ENCODE measurements at regions not wholly inside any gene's neighbourhood (a gene's known extent, or its start where the extent isn't known, plus 50 kb on each side); places are given as distances from the start of the nearest gene placed in this dataset.

- TF ChIP-seq POLR2A (IDR thresholded peaks at IDR 0.05) (no peak), POLR2AphosphoS5 (IDR thresholded peaks at IDR 0.05; ENCODE audit: insufficient read depth in 1 of 2, low read depth in 1 of 2) (no peak)
- TF ChIP-seq, protein P1, sequence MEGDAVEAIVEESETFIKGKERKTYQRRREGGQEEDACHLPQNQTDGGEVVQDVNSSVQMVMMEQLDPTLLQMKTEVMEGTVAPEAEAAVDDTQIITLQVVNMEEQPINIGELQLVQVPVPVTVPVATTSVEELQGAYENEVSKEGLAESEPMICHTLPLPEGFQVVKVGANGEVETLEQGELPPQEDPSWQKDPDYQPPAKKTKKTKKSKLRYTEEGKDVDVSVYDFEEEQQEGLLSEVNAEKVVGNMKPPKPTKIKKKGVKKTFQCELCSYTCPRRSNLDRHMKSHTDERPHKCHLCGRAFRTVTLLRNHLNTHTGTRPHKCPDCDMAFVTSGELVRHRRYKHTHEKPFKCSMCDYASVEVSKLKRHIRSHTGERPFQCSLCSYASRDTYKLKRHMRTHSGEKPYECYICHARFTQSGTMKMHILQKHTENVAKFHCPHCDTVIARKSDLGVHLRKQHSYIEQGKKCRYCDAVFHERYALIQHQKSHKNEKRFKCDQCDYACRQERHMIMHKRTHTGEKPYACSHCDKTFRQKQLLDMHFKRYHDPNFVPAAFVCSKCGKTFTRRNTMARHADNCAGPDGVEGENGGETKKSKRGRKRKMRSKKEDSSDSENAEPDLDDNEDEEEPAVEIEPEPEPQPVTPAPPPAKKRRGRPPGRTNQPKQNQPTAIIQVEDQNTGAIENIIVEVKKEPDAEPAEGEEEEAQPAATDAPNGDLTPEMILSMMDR (IDR thresholded peaks at IDR 0.05): no peak
- no peak for DNase-seq (ENCODE audit: extremely low spot score in 2 of 2)
- intact Hi-C loops (cut with DNase I): no loop called here
- no peaks in the 10 kb centered on the region for H3K9me3 ChIP-seq
- H3K4me3 ChIP-seq: no peak overlapping the region
- no peak overlapping the region for H3K27ac ChIP-seq
- no peaks in the 10 kb centered on the region for H3K27me3 ChIP-seq
- H3K36me3 ChIP-seq: no peaks in the 10 kb centered on the region
- H3K4me1 ChIP-seq: no peaks in the 10 kb centered on the region
Observed at GRCh38 chr2:19745318-19746136, 156.3 kb downstream of the TTC32 start.

DNA sequence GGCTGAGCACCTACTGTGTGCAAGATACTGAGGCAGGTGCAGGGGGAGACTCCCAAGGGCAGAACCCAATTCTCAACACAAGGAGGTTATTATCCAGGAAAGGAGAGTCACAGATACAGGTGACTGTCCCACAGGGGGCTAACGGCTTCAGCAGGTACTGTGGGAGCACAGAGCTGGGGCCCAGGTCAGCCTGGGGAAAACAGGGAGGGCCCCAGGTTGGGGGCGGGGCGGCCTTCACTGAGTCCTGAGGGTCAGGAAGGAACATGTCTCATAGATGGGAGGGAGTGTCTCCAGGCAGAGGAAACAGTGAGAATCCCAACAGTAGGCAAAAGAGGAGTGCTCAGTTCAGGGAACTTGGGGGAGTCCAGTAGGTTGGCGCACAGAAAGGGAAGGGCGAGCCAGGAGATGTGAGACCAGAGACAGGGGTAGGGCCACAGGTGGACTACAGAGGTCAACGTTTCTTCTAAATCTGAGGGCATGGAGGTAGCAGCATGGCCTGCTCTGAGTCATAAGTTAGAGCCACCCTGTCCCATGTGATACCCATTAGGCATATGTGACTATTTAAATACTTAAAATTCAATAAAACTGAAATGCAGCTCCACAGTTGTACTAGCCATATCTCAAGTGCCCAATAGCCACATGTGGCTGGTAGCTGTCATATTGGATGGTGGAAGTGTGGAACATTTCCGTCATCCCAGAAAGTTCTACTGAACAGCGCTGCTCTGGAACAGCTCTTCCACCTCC, 157.2 kb downstream of the TTC32 start:
- Histone ChIP-seq H3K27ac (no peak overlapping the region), H3K4me3 (no peak overlapping the region), H3K36me3 (no peaks in the 10 kb centered on the region), H3K27me3 (no peaks in the 10 kb centered on the region), H3K9me3 (no peaks in the 10 kb centered on the region), H3K4me1 (no peaks in the 10 kb centered on the region)
- TF ChIP-seq POLR2AphosphoS5 (IDR thresholded peaks at IDR 0.05; ENCODE audit: insufficient read depth in 1 of 2, low read depth in 1 of 2): no peak
- TF ChIP-seq POLR2A (IDR thresholded peaks at IDR 0.05): no peak
- TF ChIP-seq, protein P1 (IDR thresholded peaks at IDR 0.05): no peak
- no peak for DNase-seq (ENCODE audit: extremely low spot score in 2 of 2)
- intact Hi-C loops (cut with DNase I): no loop called here

DNA sequence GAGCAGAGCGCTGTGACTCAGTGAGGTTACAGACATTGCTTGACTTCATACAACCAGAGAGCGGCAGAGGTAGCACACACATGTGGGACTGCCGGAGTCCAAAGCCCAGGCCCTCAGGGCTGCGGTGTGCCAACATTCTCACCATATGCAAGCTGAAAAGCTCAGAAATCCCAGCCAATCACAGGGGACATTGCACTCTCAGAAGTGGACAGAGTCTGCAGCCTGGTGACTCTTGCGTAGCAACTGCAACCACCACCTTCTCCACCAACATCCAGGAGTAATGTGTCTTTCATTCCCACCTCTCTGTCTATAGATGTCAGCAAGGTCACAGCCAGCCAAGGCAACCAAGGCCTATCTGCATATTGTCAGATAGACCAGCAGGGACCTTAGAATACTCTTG, 158.1 kb downstream of the TTC32 start:
- H3K9me3 ChIP-seq: no peaks in the 10 kb centered on the region
- no peaks in the 10 kb centered on the region for H3K36me3 ChIP-seq
- no peaks in the 10 kb centered on the region for H3K4me1 ChIP-seq
- no peak for DNase-seq (ENCODE audit: extremely low spot score in 2 of 2)
- H3K27ac ChIP-seq: no peak overlapping the region
- no peak for TF ChIP-seq POLR2A (IDR thresholded peaks at IDR 0.05)
- intact Hi-C loops (cut with DNase I): no loop called here
- H3K4me3 ChIP-seq: no peak overlapping the region
- H3K27me3 ChIP-seq: no peaks in the 10 kb centered on the region

DNA sequence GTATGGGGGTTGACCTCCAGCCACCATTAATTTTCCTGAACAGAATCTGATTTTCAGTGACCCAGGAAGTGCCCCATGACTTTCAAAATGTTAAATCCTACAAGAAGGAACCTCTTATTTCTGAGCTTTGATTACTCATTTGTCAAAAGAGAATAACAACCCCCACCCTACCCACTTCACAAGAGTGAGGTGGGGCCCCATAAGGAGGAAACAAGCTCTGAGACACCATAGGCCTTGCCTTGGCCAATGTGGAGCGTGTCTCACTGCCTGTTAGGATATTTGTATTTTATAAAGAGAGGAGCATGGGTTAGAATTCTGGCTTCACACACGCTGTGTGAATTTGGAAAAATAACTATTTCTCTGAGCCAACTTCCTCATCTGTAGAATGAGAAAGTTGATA, 158.9 kb downstream of the TTC32 start:
- TF ChIP-seq, protein P1 (IDR thresholded peaks at IDR 0.05): no peak
- TF ChIP-seq POLR2A (IDR thresholded peaks at IDR 0.05): no peak
- no peak for TF ChIP-seq POLR2AphosphoS5 (IDR thresholded peaks at IDR 0.05; ENCODE audit: insufficient read depth in 1 of 2, low read depth in 1 of 2)
- Histone ChIP-seq H3K4me3 (no peak overlapping the region), H3K27ac (no peak overlapping the region), H3K4me1 (no peaks in the 10 kb centered on the region), H3K36me3 (no peaks in the 10 kb centered on the region), H3K27me3 (no peaks in the 10 kb centered on the region), H3K9me3 (no peaks in the 10 kb centered on the region)
- intact Hi-C loops (cut with DNase I): no loop called here
- no peak for DNase-seq (ENCODE audit: extremely low spot score in 2 of 2)

- H3K36me3 ChIP-seq: no peaks in the 10 kb centered on the region
- TF ChIP-seq, protein P1 (IDR thresholded peaks at IDR 0.05): no peak
- TF ChIP-seq POLR2A (IDR thresholded peaks at IDR 0.05): no peak
- TF ChIP-seq POLR2AphosphoS5 (IDR thresholded peaks at IDR 0.05; ENCODE audit: insufficient read depth in 1 of 2, low read depth in 1 of 2): no peak
- no peak for DNase-seq (ENCODE audit: extremely low spot score in 2 of 2)
- H3K4me3 ChIP-seq: no peak overlapping the region
- H3K9me3 ChIP-seq: no peaks in the 10 kb centered on the region
- H3K4me1 ChIP-seq: peaks cover 2% of the 10 kb centered on the region
- no peaks in the 10 kb centered on the region for H3K27me3 ChIP-seq
- no peak overlapping the region for H3K27ac ChIP-seq
- intact Hi-C loops (cut with DNase I): no loop called here
Observed at GRCh38 chr2:19739256-19739655, 162.5 kb downstream of the TTC32 start.

Data from vagina (tissue), 2 donors.